GM10248 (cell line): ENCODE measurements at regions not wholly inside any gene's neighbourhood (a gene's known extent, or its start where the extent isn't known, plus 50 kb on each side); places are given as distances from the start of the nearest gene placed in this dataset.

ENCODE experiments used
- CTCF ChIA-PET: fragments of 300-600 bp; sonication (Branson Sonifier 250); formaldehyde crosslinking; extraction: SDS; loops from one replicate; lab custom pipeline; 2021; ENCODE audit warnings: antibody characterized with exemption; lab: Yijun Ruan, JAX
- POLR2A ChIA-PET: fragments of 350-650 bp; sonication (Branson Sonifier 250); formaldehyde crosslinking; extraction: SDS; loops from one replicate; lab custom pipeline; 2020; ENCODE audit warnings: antibody characterized with exemption; lab: Yijun Ruan, JAX
- DNase-seq: peaks from one replicate; pipeline ENCODE4 v3.0.0; 2012; ENCODE audit errors: extremely low spot score
- TF ChIP-seq, protein P1 (sequence below): IDR thresholded peaks from 2 replicates; pipeline ENCODE4 v1.5.1; 2012; ENCODE audit warnings: mild to moderate bottlenecking, low read depth; ENCODE audit errors: extremely low read depth, missing control alignments, control extremely low read depth

DNA sequence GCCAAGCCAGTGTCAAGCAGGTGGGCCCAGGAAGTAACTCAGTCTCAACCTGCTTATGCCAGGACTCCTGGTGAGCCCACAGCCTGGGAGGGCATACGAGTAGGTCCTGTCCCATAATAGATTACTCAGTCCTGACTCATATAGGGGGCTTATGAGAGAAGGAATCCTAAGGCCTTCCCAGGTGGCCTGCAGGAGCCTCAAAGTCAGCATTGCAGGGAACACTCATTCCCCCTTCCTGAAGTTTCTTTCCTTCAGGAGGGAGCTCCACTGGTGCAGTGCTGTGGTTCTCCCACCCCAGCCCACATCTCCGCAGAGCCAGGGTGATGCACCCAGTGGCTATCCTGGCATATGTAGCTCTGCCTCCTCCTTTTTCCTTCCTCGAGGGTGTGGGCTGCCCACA is 137.3 kb downstream of the ZIC5 start:
- no peak for DNase-seq
- ChIA-PET POLR2A (no interaction called here), CTCF (no interaction called here)
- TF ChIP-seq, protein P1, sequence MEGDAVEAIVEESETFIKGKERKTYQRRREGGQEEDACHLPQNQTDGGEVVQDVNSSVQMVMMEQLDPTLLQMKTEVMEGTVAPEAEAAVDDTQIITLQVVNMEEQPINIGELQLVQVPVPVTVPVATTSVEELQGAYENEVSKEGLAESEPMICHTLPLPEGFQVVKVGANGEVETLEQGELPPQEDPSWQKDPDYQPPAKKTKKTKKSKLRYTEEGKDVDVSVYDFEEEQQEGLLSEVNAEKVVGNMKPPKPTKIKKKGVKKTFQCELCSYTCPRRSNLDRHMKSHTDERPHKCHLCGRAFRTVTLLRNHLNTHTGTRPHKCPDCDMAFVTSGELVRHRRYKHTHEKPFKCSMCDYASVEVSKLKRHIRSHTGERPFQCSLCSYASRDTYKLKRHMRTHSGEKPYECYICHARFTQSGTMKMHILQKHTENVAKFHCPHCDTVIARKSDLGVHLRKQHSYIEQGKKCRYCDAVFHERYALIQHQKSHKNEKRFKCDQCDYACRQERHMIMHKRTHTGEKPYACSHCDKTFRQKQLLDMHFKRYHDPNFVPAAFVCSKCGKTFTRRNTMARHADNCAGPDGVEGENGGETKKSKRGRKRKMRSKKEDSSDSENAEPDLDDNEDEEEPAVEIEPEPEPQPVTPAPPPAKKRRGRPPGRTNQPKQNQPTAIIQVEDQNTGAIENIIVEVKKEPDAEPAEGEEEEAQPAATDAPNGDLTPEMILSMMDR, result no peak

DNA sequence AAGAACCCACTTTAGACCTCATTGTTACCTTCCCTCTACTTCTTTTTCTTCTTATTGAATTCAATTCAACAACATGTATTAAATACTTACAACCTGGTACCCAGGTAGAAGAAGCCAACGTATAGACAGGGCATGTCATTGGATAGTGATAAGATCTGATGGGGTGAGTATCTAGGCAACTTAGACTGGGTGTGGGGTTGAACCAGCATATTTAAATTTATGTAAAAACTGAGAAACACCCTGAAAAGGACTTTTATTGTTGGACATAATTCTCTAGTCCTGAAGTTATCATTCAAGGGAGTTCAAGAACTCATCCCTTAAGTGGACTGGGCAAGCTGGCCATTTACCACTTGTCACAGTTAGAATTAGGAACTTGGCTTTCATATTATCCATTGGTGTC is 139.2 kb downstream of the ZIC5 start:
- ChIA-PET POLR2A (no interaction called here), CTCF (interaction anchor here (1.1 kb wide), 1 partner anchor 15 kb away, joined by 3 read pairs; no protein-coding TSS in a partner anchor)
- TF ChIP-seq, protein P1, result no peak
- no peak for DNase-seq

GRCh38 chr13:99830931-99831330 is 140.6 kb downstream of the ZIC5 start:
- POLR2A ChIA-PET, result no interaction called here
- TF ChIP-seq, protein P1, result no peak
- DNase-seq, result no peak
- CTCF ChIA-PET, result interaction anchor here (1.1 kb wide), 1 partner anchor 22 kb away, joined by 3 read pairs; no protein-coding TSS in a partner anchor

- ChIA-PET CTCF (no interaction called here), POLR2A (no interaction called here)
- TF ChIP-seq, protein P1, result no peak
- no peak for DNase-seq
Observed at GRCh38 chr13:99829593-99830239, 141.9 kb downstream of the ZIC5 start.

GRCh38 chr13:99829161-99829560 is 142.4 kb downstream of the ZIC5 start:
- DNase-seq, result no peak
- CTCF ChIA-PET, result no interaction called here
- POLR2A ChIA-PET, result no interaction called here
- TF ChIP-seq, protein P1, result no peak

DNA sequence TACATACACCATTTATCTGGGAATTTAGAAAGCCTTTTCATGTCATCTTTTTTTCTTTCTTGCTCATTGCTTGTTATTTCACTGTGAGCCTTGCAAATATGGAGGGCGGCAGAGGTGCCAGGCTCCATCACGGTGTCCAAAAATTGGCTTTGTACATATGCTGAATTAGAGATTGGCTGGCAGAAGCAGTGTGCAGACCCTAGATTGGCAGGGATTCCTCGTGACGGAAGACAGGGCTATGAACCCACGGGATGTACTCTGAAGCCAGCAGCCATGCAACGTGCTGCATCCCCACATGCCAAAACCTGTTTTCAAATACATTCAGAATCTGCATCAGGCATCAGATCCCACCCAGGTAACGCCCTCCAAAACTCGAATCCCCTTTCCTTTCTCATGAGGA is 142.8 kb downstream of the ZIC5 start:
- CTCF ChIA-PET, result no interaction called here
- TF ChIP-seq, protein P1, result no peak
- POLR2A ChIA-PET, result no interaction called here
- no peak for DNase-seq
